ENCODE measurements at regions not wholly inside any gene's neighbourhood (a gene's known extent, or its start where the extent isn't known, plus 50 kb on each side); places are given as distances from the start of the nearest gene placed in this dataset.
"Not testable (repeated sequence)": the region's sequence is repeated elsewhere in the genome, so short reads cannot be mapped to it uniquely, and the experiment has no call there.

DNA sequence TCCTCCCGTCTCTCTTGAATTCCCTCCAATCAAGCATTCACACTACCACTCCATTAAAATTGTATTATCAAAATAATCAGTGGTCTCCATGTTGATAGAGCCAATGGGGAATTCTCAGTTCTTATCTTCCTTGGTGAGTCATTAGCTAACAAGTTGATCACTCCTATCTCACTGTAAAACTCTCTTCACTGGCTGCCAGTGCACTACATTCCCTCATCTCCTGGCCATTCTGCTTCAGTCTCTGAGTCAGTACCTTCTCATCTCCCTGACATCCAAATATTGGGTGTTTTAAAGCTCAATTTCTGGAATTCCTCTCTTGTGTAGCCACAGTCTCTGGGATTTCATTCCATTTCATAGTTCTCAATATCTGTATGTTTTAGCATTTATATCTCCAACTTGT is 175.2 kb downstream of the ALDH1A2 start:
- no peaks in the 10 kb centered on the region for H3K4me1 ChIP-seq (ENCODE audit: control insufficient read depth in 3 of 3, insufficient read depth in 2 of 3, low read depth in 1 of 3, low read length in 2 of 3)
- no peak overlapping the region for H3K27ac ChIP-seq (ENCODE audit: low read depth in 1 of 3, low read length in 2 of 3)
- no peak overlapping the region for H3K4me3 ChIP-seq (ENCODE audit: low read depth in 1 of 3, low read length in 3 of 3)
- no peaks in the 10 kb centered on the region for H3K27me3 ChIP-seq (ENCODE audit: control insufficient read depth in 3 of 3, insufficient read depth in 3 of 3, low read length in 3 of 3)
- WGBS, 3 donors: 77 to 81% (median 78%) methylated on average over 1 of the region's 1 CpG
- no peak for FAIRE-seq
- peaks cover 0 to 6% of the 10 kb centered on the region in 2 donors for H3K9me3 ChIP-seq (ENCODE audit: control insufficient read depth in 2 of 2, insufficient read depth in 1 of 2, low read depth in 1 of 2, low read length in 1 of 2)
- no peaks in the 10 kb centered on the region for H3K36me3 ChIP-seq (ENCODE audit: control insufficient read depth in 3 of 3, insufficient read depth in 2 of 3, low read depth in 1 of 3, low read length in 3 of 3)
- DNase-seq: no peak

- Histone ChIP-seq H3K36me3 (ENCODE audit: control insufficient read depth in 3 of 3, insufficient read depth in 2 of 3, low read depth in 1 of 3, low read length in 3 of 3) (no peaks in the 10 kb centered on the region), H3K27me3 (ENCODE audit: control insufficient read depth in 3 of 3, insufficient read depth in 3 of 3, low read length in 3 of 3) (no peaks in the 10 kb centered on the region), H3K4me3 (ENCODE audit: low read depth in 1 of 3, low read length in 3 of 3) (no peak overlapping the region), H3K27ac (ENCODE audit: low read depth in 1 of 3, low read length in 2 of 3) (no peak overlapping the region), H3K9me3 (ENCODE audit: control insufficient read depth in 2 of 2, insufficient read depth in 1 of 2, low read depth in 1 of 2, low read length in 1 of 2) (peaks cover 0 to 6% of the 10 kb centered on the region in 2 donors), H3K4me1 (ENCODE audit: control insufficient read depth in 3 of 3, insufficient read depth in 2 of 3, low read depth in 1 of 3, low read length in 2 of 3) (no peaks in the 10 kb centered on the region)
- whole genome bisulfite sequencing, 3 donors: 77 to 93% (median 78%) methylated on average over 3 of the region's 3 CpGs
- FAIRE-seq (no peak), DNase-seq (no peak)
Observed at GRCh38 chr15:57890878-57891277, 174.6 kb downstream of the ALDH1A2 start.

DNA sequence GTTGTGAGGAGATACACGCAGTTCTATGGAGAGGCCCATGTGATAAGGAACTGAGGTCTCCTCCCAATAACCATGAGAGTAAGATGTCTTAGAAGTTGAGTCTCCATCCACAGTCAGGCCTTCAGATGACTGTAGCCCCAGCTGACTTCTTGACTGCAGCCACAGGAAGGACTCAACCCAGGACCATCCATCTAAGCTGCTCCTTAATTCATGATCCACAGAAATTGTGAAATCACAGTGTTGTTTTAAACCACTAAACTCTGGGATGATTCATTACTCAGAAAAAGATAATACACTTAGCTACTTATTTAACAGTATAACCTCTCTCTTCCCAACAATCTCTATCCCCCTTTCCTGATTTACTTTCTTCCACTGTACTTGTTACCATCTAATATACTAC is 173.3 kb downstream of the ALDH1A2 start:
- no peak for DNase-seq
- 86 to 94% (median 92%) methylated on average over 1 of the region's 1 CpG for WGBS, 3 donors
- Histone ChIP-seq H3K27ac (ENCODE audit: low read depth in 1 of 3, low read length in 2 of 3) (no peak overlapping the region), H3K4me1 (ENCODE audit: control insufficient read depth in 3 of 3, insufficient read depth in 2 of 3, low read depth in 1 of 3, low read length in 2 of 3) (no peaks in the 10 kb centered on the region), H3K4me3 (ENCODE audit: low read depth in 1 of 3, low read length in 3 of 3) (no peak overlapping the region), H3K36me3 (ENCODE audit: control insufficient read depth in 3 of 3, insufficient read depth in 2 of 3, low read depth in 1 of 3, low read length in 3 of 3) (no peaks in the 10 kb centered on the region), H3K9me3 (ENCODE audit: control insufficient read depth in 2 of 2, insufficient read depth in 1 of 2, low read depth in 1 of 2, low read length in 1 of 2) (peaks cover 0 to 6% of the 10 kb centered on the region in 2 donors), H3K27me3 (ENCODE audit: control insufficient read depth in 3 of 3, insufficient read depth in 3 of 3, low read length in 3 of 3) (no peaks in the 10 kb centered on the region)
- FAIRE-seq: no peak

DNA sequence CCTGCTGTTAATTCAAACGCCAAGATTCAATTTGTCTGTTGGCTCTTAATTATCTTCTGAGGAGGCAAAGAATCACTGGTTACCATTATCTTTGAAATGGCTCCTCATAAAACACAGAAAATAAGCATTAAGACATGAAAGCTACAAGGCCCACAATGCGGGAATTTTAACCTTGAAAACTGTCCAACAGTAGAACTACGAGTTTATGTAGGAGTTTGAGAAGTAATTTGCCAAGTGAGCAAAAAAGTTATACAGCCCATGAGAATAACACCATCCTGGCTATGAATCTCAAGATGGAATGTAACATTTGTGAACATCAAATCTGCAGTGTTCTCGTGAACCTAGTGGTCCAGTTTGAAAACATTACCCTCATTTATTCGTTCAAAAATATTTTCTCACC is 172.5 kb downstream of the ALDH1A2 start:
- WGBS, 3 donors: 64 to 79% (median 68%) methylated on average over 5 of the region's 5 CpGs
- Histone ChIP-seq H3K4me3 (ENCODE audit: low read depth in 1 of 3, low read length in 3 of 3) (no peak overlapping the region), H3K27me3 (ENCODE audit: control insufficient read depth in 3 of 3, insufficient read depth in 3 of 3, low read length in 3 of 3) (no peaks in the 10 kb centered on the region), H3K27ac (ENCODE audit: low read depth in 1 of 3, low read length in 2 of 3) (no peak overlapping the region), H3K4me1 (ENCODE audit: control insufficient read depth in 3 of 3, insufficient read depth in 2 of 3, low read depth in 1 of 3, low read length in 2 of 3) (no peaks in the 10 kb centered on the region), H3K9me3 (ENCODE audit: control insufficient read depth in 2 of 2, insufficient read depth in 1 of 2, low read depth in 1 of 2, low read length in 1 of 2) (peaks cover 0 to 6% of the 10 kb centered on the region in 2 donors), H3K36me3 (ENCODE audit: control insufficient read depth in 3 of 3, insufficient read depth in 2 of 3, low read depth in 1 of 3, low read length in 3 of 3) (no peaks in the 10 kb centered on the region)
- FAIRE-seq (no peak), DNase-seq (no peak)

- FAIRE-seq: no peak
- H3K36me3 ChIP-seq (ENCODE audit: control insufficient read depth in 3 of 3, insufficient read depth in 2 of 3, low read depth in 1 of 3, low read length in 3 of 3): no peaks in the 10 kb centered on the region
- no peak overlapping the region for H3K4me3 ChIP-seq (ENCODE audit: low read depth in 1 of 3, low read length in 3 of 3)
- H3K27ac ChIP-seq (ENCODE audit: low read depth in 1 of 3, low read length in 2 of 3): no peak overlapping the region
- peaks cover 0 to 6% of the 10 kb centered on the region in 2 donors for H3K9me3 ChIP-seq (ENCODE audit: control insufficient read depth in 2 of 2, insufficient read depth in 1 of 2, low read depth in 1 of 2, low read length in 1 of 2)
- H3K4me1 ChIP-seq (ENCODE audit: control insufficient read depth in 3 of 3, insufficient read depth in 2 of 3, low read depth in 1 of 3, low read length in 2 of 3): no peaks in the 10 kb centered on the region
- WGBS, 3 donors: 43 to 75% (median 43%) methylated on average over 1 of the region's 1 CpG
- H3K27me3 ChIP-seq (ENCODE audit: control insufficient read depth in 3 of 3, insufficient read depth in 3 of 3, low read length in 3 of 3): no peaks in the 10 kb centered on the region
- DNase-seq: no peak
Observed at GRCh38 chr15:57895291-57895690, 170.2 kb downstream of the ALDH1A2 start.

GRCh38 chr15:57896114-57896513 is 169.4 kb downstream of the ALDH1A2 start:
- H3K27ac ChIP-seq (ENCODE audit: low read depth in 1 of 3, low read length in 2 of 3): no peak overlapping the region
- DNase-seq: no peak
- no peaks in the 10 kb centered on the region for H3K4me1 ChIP-seq (ENCODE audit: control insufficient read depth in 3 of 3, insufficient read depth in 2 of 3, low read depth in 1 of 3, low read length in 2 of 3)
- WGBS, 3 donors: 80 to 94% (median 85%) methylated on average over 4 to 5 of the region's 5 CpGs
- no peaks in the 10 kb centered on the region for H3K27me3 ChIP-seq (ENCODE audit: control insufficient read depth in 3 of 3, insufficient read depth in 3 of 3, low read length in 3 of 3)
- no peak for FAIRE-seq
- H3K9me3 ChIP-seq (ENCODE audit: control insufficient read depth in 2 of 2, insufficient read depth in 1 of 2, low read depth in 1 of 2, low read length in 1 of 2): peaks cover 0 to 6% of the 10 kb centered on the region in 2 donors
- no peak overlapping the region for H3K4me3 ChIP-seq (ENCODE audit: low read depth in 1 of 3, low read length in 3 of 3)
- H3K36me3 ChIP-seq (ENCODE audit: control insufficient read depth in 3 of 3, insufficient read depth in 2 of 3, low read depth in 1 of 3, low read length in 3 of 3): no peaks in the 10 kb centered on the region

DNA sequence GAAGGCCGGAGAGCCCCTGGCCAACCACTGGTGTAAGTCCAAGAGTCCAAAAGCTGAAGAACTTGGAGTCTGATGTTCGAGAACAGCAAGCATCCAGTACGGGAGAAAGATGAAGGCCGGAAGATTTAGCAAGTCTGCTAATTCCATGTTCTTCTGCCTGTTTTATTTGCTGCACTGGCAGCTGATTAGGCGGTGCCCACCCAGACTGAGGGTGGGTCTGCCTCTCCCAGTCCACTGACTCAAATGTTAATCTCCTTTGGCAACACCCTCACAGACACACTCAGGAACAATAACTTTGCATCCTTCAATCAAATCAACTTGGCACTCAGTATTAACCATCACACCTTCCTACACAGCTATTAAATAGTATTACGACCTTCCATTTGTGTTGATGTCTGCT is 168.6 kb downstream of the ALDH1A2 start:
- not testable (repeated sequence) for FAIRE-seq

GRCh38 chr15:57897870-57898269 is 167.6 kb downstream of the ALDH1A2 start:
- Histone ChIP-seq H3K4me1 (ENCODE audit: control insufficient read depth in 3 of 3, insufficient read depth in 2 of 3, low read depth in 1 of 3, low read length in 2 of 3) (no peaks in the 10 kb centered on the region), H3K4me3 (ENCODE audit: low read depth in 1 of 3, low read length in 3 of 3) (no peak overlapping the region), H3K9me3 (ENCODE audit: control insufficient read depth in 2 of 2, insufficient read depth in 1 of 2, low read depth in 1 of 2, low read length in 1 of 2) (no peaks in the 10 kb centered on the region), H3K27ac (ENCODE audit: low read depth in 1 of 3, low read length in 2 of 3) (no peak overlapping the region), H3K36me3 (ENCODE audit: control insufficient read depth in 3 of 3, insufficient read depth in 2 of 3, low read depth in 1 of 3, low read length in 3 of 3) (no peaks in the 10 kb centered on the region), H3K27me3 (ENCODE audit: control insufficient read depth in 3 of 3, insufficient read depth in 3 of 3, low read length in 3 of 3) (no peaks in the 10 kb centered on the region)
- no peak for DNase-seq
- 93 to 98% (median 96%) methylated on average over 3 of the region's 3 CpGs for WGBS, 3 donors
- FAIRE-seq: no peak

More for the DNA sequence above, 168.6 kb downstream of the ALDH1A2 start:
- not testable (repeated sequence) for H3K27ac ChIP-seq (ENCODE audit: low read depth in 1 of 3, low read length in 2 of 3); H3K4me3 ChIP-seq (ENCODE audit: low read depth in 1 of 3, low read length in 3 of 3); H3K36me3 ChIP-seq (ENCODE audit: control insufficient read depth in 3 of 3, insufficient read depth in 2 of 3, low read depth in 1 of 3, low read length in 3 of 3); H3K4me1 ChIP-seq (ENCODE audit: control insufficient read depth in 3 of 3, insufficient read depth in 2 of 3, low read depth in 1 of 3, low read length in 2 of 3); H3K27me3 ChIP-seq (ENCODE audit: control insufficient read depth in 3 of 3, insufficient read depth in 3 of 3, low read length in 3 of 3); H3K9me3 ChIP-seq (ENCODE audit: control insufficient read depth in 2 of 2, insufficient read depth in 1 of 2, low read depth in 1 of 2, low read length in 1 of 2); DNase-seq
- WGBS, 3 donors: 88 to 91% (median 91%) methylated on average over 6 of the region's 6 CpGs

DNA sequence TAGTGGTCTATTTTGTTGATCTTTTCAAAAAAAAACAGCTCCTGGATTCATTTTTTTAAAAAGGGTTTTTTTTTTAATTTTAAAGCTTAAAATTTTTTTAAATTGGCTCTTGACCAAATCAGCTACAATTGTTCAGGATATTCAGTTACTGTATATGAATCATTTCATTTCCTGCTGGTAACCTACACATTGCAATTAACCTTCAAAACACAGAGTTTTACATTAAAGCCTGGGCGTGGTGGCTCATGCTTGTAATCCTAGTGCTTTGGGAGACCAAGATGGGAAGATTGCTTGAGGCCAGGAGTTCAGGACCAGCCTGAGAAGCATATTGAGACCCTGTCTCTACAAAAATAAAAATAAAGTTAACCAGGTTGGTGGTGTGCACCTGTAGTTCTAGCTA is 163.4 kb downstream of the ALDH1A2 start:
- Histone ChIP-seq H3K36me3 (ENCODE audit: control insufficient read depth in 3 of 3, insufficient read depth in 2 of 3, low read depth in 1 of 3, low read length in 3 of 3) (no peaks in the 10 kb centered on the region), H3K4me1 (ENCODE audit: control insufficient read depth in 3 of 3, insufficient read depth in 2 of 3, low read depth in 1 of 3, low read length in 2 of 3) (no peaks in the 10 kb centered on the region), H3K9me3 (ENCODE audit: control insufficient read depth in 2 of 2, insufficient read depth in 1 of 2, low read depth in 1 of 2, low read length in 1 of 2) (no peaks in the 10 kb centered on the region), H3K27me3 (ENCODE audit: control insufficient read depth in 3 of 3, insufficient read depth in 3 of 3, low read length in 3 of 3) (peaks cover 0 to 6% (median 0%) of the 10 kb centered on the region in 3 donors), H3K4me3 (ENCODE audit: low read depth in 1 of 3, low read length in 3 of 3) (no peak overlapping the region), H3K27ac (ENCODE audit: low read depth in 1 of 3, low read length in 2 of 3) (no peak overlapping the region)
- FAIRE-seq (no peak), DNase-seq (no peak)
- WGBS, 3 donors: 67 to 86% (median 85%) methylated on average over 1 of the region's 1 CpG
